Transverse colon (tissue), 4 donors: ENCODE measurements at regions not wholly inside any gene's neighbourhood (a gene's known extent, or its start where the extent isn't known, plus 50 kb on each side); places are given as distances from the start of the nearest gene placed in this dataset.

ENCODE experiments used
- DNase-seq: peaks from one replicate; pipeline ENCODE4 v3.0.0-alpha.2; 2019
- H3K27ac ChIP-seq, 4 donors: fragments of 200-600 bp; sonication (generic); 2 replicates each; pipeline ENCODE4 v1.5.1; 2016 to 2018; ENCODE audit warnings: inconsistent platforms in 4 of 4
- H3K27me3 ChIP-seq: fragments of 200-600 bp; sonication (generic); 2 replicates; pipeline ENCODE4 v1.5.1; 2017; ENCODE audit warnings: inconsistent platforms
- H3K36me3 ChIP-seq, 4 donors: fragments of 200-600 bp; sonication (generic); 2 replicates each; pipeline ENCODE4 v1.5.1; 2017 to 2019; ENCODE audit warnings: inconsistent platforms in 4 of 4
- H3K4me1 ChIP-seq, 4 donors: fragments of 200-600 bp; sonication (generic); 2 replicates each; pipeline ENCODE4 v1.5.1; 2017 to 2020; ENCODE audit warnings: inconsistent platforms in 4 of 4
- H3K4me3 ChIP-seq, 4 donors: fragments of 200-600 bp; sonication (generic); 1 replicate in 1 of 4; 2 replicates in 3 of 4; pipeline versions ENCODE4 v1.5.1 to v1.6.1; 2017 to 2019; ENCODE audit warnings: inconsistent platforms in 4 of 4
- H3K9me3 ChIP-seq, 2 donors: fragments of 200-600 bp; sonication (generic); 2 replicates each; pipeline ENCODE4 v1.5.1; 2017 to 2019; ENCODE audit warnings: inconsistent platforms in 2 of 2
- EP300 ChIP-seq: sonication (generic); formaldehyde crosslinking; IDR thresholded peaks from one replicate; pipeline ENCODE4 v1.6.1; 2017; ENCODE audit warnings: antibody characterized with exemption, low read depth
- POLR2A ChIP-seq: fragments of 450-650 bp; IDR thresholded peaks from one replicate; pipeline ENCODE4 v1.6.1; 2016; ENCODE audit warnings: antibody characterized with exemption, mild to moderate bottlenecking, moderate library complexity
- POLR2AphosphoS5 ChIP-seq, 3 donors: sonication (generic); formaldehyde crosslinking; IDR thresholded peaks; one replicate each; pipeline ENCODE4 v1.6.1; 2016; ENCODE audit warnings: antibody characterized with exemption in 3 of 3
- WGBS, 2 donors: methylation state at CpG; one replicate each; pipeline ENCODE4 v1.1.5; 2018; ENCODE audit warnings: low coverage in 1 of 2; 5-methylcytosine and 5-hydroxymethylcytosine counted together
- in situ Hi-C, 4 donors: fragments of 200-750 bp; cut with MboI; loops; one replicate each; pipeline versions ENCODE4 v1.15.0 to v1.15.1; 2017; ENCODE audit warnings: low sequenced_read_pairs in 3 of 4, low pct_ligation_motif_present in 1 of 4, low pct_unique_long_range_greater_than_20kb in 1 of 4
- intact Hi-C: fragments of 100-400 bp; cut with DNase I; formaldehyde crosslinking; loops from one replicate; pipeline ENCODE4 v1.15.1; 2023; ENCODE audit warnings: low total_unique reads
- TF ChIP-seq, protein P1 (sequence below), 5 experiments: fragments of 200-600 bp in 3 of 5; fragments of 450-650 bp in 2 of 5; sonication (generic) in 3 of 5; IDR thresholded peaks; 1 replicate in 2 of 5; 2 replicates in 3 of 5; pipeline ENCODE4 v1.5.1; 2016 to 2017; ENCODE audit warnings: antibody characterized with exemption in 5 of 5, inconsistent platforms in 3 of 5, mild to moderate bottlenecking in 2 of 5, moderate library complexity in 1 of 5

DNA sequence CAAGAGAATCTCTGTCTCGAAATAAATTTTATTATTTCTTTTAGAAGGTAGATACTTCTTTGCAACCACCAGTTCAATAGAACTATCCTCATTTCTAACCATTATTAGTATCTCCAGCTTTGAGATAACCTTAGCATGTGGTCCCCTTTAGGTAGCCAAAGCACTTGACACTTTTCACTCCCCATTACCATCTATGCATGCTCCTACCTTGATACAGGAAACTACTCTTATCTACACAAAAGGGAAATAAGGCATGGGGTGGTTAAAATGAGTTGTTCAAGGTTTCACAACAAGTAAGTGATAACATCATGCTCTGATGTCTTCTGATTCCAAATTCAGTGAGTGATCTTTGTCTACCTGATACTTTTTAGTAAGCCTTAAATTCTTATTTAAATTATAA lies 308.2 kb upstream of the CHORDC1 start:
- TF ChIP-seq EP300: no peak
- no peak for TF ChIP-seq POLR2A
- TF ChIP-seq, protein P1, sequence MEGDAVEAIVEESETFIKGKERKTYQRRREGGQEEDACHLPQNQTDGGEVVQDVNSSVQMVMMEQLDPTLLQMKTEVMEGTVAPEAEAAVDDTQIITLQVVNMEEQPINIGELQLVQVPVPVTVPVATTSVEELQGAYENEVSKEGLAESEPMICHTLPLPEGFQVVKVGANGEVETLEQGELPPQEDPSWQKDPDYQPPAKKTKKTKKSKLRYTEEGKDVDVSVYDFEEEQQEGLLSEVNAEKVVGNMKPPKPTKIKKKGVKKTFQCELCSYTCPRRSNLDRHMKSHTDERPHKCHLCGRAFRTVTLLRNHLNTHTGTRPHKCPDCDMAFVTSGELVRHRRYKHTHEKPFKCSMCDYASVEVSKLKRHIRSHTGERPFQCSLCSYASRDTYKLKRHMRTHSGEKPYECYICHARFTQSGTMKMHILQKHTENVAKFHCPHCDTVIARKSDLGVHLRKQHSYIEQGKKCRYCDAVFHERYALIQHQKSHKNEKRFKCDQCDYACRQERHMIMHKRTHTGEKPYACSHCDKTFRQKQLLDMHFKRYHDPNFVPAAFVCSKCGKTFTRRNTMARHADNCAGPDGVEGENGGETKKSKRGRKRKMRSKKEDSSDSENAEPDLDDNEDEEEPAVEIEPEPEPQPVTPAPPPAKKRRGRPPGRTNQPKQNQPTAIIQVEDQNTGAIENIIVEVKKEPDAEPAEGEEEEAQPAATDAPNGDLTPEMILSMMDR (IDR thresholded peaks at IDR 0.05): no peak
- no peak for TF ChIP-seq POLR2AphosphoS5 (IDR thresholded peaks at IDR 0.05)
- in situ Hi-C loops: no loop called here
- no peaks in the 10 kb centered on the region for H3K4me1 ChIP-seq
- intact Hi-C loops: no loop called here
- no peak overlapping the region for H3K4me3 ChIP-seq
- DNase-seq: no peak
- H3K9me3 ChIP-seq: no peaks in the 10 kb centered on the region
- WGBS, 2 donors: 50 to 56% methylated on average over 1 of the region's 1 CpG
- H3K36me3 ChIP-seq: no peaks in the 10 kb centered on the region
- H3K27me3 ChIP-seq: no peaks in the 10 kb centered on the region
- H3K27ac ChIP-seq: no peak overlapping the region

- H3K9me3 ChIP-seq: no peaks in the 10 kb centered on the region
- DNase-seq: no peak
- WGBS, 2 donors: 91 to 100% methylated on average over 1 of the region's 1 CpG
- TF ChIP-seq POLR2AphosphoS5 (IDR thresholded peaks at IDR 0.05) (no peak), POLR2A (no peak), EP300 (no peak)
- TF ChIP-seq, protein P1 (IDR thresholded peaks at IDR 0.05): no peak
- H3K27me3 ChIP-seq: no peaks in the 10 kb centered on the region
- no peak overlapping the region for H3K4me3 ChIP-seq
- H3K27ac ChIP-seq: no peak overlapping the region
- intact Hi-C loops: no loop called here
- in situ Hi-C loops: no loop called here
- H3K4me1 ChIP-seq: no peaks in the 10 kb centered on the region
- H3K36me3 ChIP-seq: no peaks in the 10 kb centered on the region
Measured at GRCh38 chr11:90525962-90526361, 303.1 kb upstream of the CHORDC1 start.

GRCh38 chr11:90512846-90513245 lies 290.0 kb upstream of the CHORDC1 start:
- TF ChIP-seq, protein P1 (IDR thresholded peaks at IDR 0.05): no peak
- TF ChIP-seq EP300 (no peak), POLR2A (no peak), POLR2AphosphoS5 (IDR thresholded peaks at IDR 0.05) (no peak)
- Histone ChIP-seq H3K36me3 (no peaks in the 10 kb centered on the region), H3K9me3 (no peaks in the 10 kb centered on the region), H3K4me1 (no peaks in the 10 kb centered on the region), H3K4me3 (no peak overlapping the region), H3K27me3 (no peaks in the 10 kb centered on the region), H3K27ac (no peak overlapping the region)
- DNase-seq: no peak
- in situ Hi-C loops (no loop called here), intact Hi-C loops (no loop called here)

- H3K36me3 ChIP-seq: no peaks in the 10 kb centered on the region
- WGBS, 2 donors: 59 to 80% methylated on average over 5 of the region's 5 CpGs
- H3K4me1 ChIP-seq: no peaks in the 10 kb centered on the region
- intact Hi-C loops (no loop called here), in situ Hi-C loops (no loop called here)
- H3K9me3 ChIP-seq: no peaks in the 10 kb centered on the region
- DNase-seq: no peak
- no peaks in the 10 kb centered on the region for H3K27me3 ChIP-seq
- H3K4me3 ChIP-seq: no peak overlapping the region
- TF ChIP-seq POLR2A (no peak), POLR2AphosphoS5 (IDR thresholded peaks at IDR 0.05) (no peak), EP300 (no peak)
- TF ChIP-seq, protein P1 (IDR thresholded peaks at IDR 0.05): no peak
- H3K27ac ChIP-seq: no peak overlapping the region
Measured at GRCh38 chr11:90510839-90511238, 288.0 kb upstream of the CHORDC1 start.
